ENCODE measurements at regions not wholly inside any gene's neighbourhood (a gene's known extent, or its start where the extent isn't known, plus 50 kb on each side); places are given as distances from the start of the nearest gene placed in this dataset.
A peak's percentile ranks its signal among the peaks of the same experiment; 100 is the strongest.

GRCh38 chr3:109210501-109210900, 74.0 kb downstream of the C3orf85 start:
- DNase-seq = no peak

GRCh38 chr3:109211941-109212340, 75.4 kb downstream of the C3orf85 start:
- no peak for DNase-seq

- no peak for DNase-seq
These were observed 76.8 kb downstream of the C3orf85 start for GRCh38 chr3:109213321-109213720.

GRCh38 chr3:109224333-109224732, 87.8 kb downstream of the C3orf85 start:
- peak; percentile 13 for DNase-seq

- no peak for DNase-seq
These were observed 89.0 kb downstream of the C3orf85 start for GRCh38 chr3:109225516-109225915.

GRCh38 chr3:109228391-109229080, 87.8 kb downstream of the DPPA2 start:
- DNase-seq = no peak

- no peak for DNase-seq
These were observed 87.0 kb downstream of the DPPA2 start for GRCh38 chr3:109229174-109229847.

- no peak for DNase-seq
These were observed 82.0 kb downstream of the DPPA2 start for GRCh38 chr3:109234300-109234699.

- DNase-seq = no peak
These were observed 74.7 kb downstream of the DPPA2 start for GRCh38 chr3:109241459-109242186.

GRCh38 chr3:109242187-109242523, 74.2 kb downstream of the DPPA2 start:
- no peak for DNase-seq

Data from activated CD4-positive, alpha-beta T cell treated with anti-CD3 and anti-CD28 coated beads, Interleukin-2, Interleukin-6, amounts not matched to agents 100 ng/mL and 50 ng/mL, durations not matched to agents 16 hours and 8 hours (primary cell).